HT1080 (cell line): ENCODE measurements at regions not wholly inside any gene's neighbourhood (a gene's known extent, or its start where the extent isn't known, plus 50 kb on each side); places are given as distances from the start of the nearest gene placed in this dataset.
"Not testable (repeated sequence)": the region's sequence is repeated elsewhere in the genome, so short reads cannot be mapped to it uniquely, and the experiment has no call there.

Experiments used
- DNase-seq: peaks from one replicate; pipeline ENCODE4 v3.0.0-alpha.2; 2015; ENCODE audit warnings: low read depth

- DNase-seq = no peak
These were observed 179.7 kb upstream of the MALRD1 start for GRCh38 chr10:18868919-18869318.

- DNase-seq = no peak
These were observed 173.1 kb upstream of the MALRD1 start for GRCh38 chr10:18875477-18875876.

GRCh38 chr10:18879284-18879683, 169.3 kb upstream of the MALRD1 start:
- DNase-seq = no peak

- DNase-seq = no peak
These were observed 168.1 kb upstream of the MALRD1 start for GRCh38 chr10:18880530-18880929.

GRCh38 chr10:18886102-18886501, 162.5 kb upstream of the MALRD1 start:
- DNase-seq = peak; percentile 3

GRCh38 chr10:18906636-18907035, 142.0 kb upstream of the MALRD1 start:
- no peak for DNase-seq

- not testable (repeated sequence) for DNase-seq
These were observed 131.2 kb upstream of the MALRD1 start for GRCh38 chr10:18917431-18917830.

- DNase-seq = peak; percentile 51
These were observed 130.1 kb upstream of the MALRD1 start for GRCh38 chr10:18918532-18918931.

GRCh38 chr10:18949391-18949790, 99.2 kb upstream of the MALRD1 start:
- no peak for DNase-seq

- DNase-seq = not testable (repeated sequence)
These were observed 97.4 kb upstream of the MALRD1 start for GRCh38 chr10:18951072-18951823.

- DNase-seq = no peak
These were observed 93.5 kb upstream of the MALRD1 start for GRCh38 chr10:18955061-18955460.

GRCh38 chr10:18959369-18959768, 89.2 kb upstream of the MALRD1 start:
- DNase-seq = no peak

GRCh38 chr10:18960466-18961079, 88.0 kb upstream of the MALRD1 start:
- DNase-seq = no peak

GRCh38 chr10:18968159-18968558, 80.4 kb upstream of the MALRD1 start:
- no peak for DNase-seq

GRCh38 chr10:18976696-18977251, 71.8 kb upstream of the MALRD1 start:
- DNase-seq = no peak

GRCh38 chr10:18980089-18980629, 68.4 kb upstream of the MALRD1 start:
- DNase-seq = no peak

GRCh38 chr10:18984531-18984930, 64.1 kb upstream of the MALRD1 start:
- no peak for DNase-seq

GRCh38 chr10:18988338-18988737, 60.3 kb upstream of the MALRD1 start:
- no peak for DNase-seq
